B cell (primary cell): ENCODE measurements at regions not wholly inside any gene's neighbourhood (a gene's known extent, or its start where the extent isn't known, plus 50 kb on each side); places are given as distances from the start of the nearest gene placed in this dataset.

Source experiments
- CTCF ChIP-seq: fragments of 200-600 bp; IDR thresholded peaks from one replicate; pipeline ENCODE4 v1.8.0; 2022; ENCODE audit warnings: antibody characterized with exemption, mild to moderate bottlenecking
- EZH2 ChIP-seq: IDR thresholded peaks from 2 replicates; pipeline ENCODE4 v1.6.1; 2012; ENCODE audit warnings: borderline replicate concordance, low read depth, mild to moderate bottlenecking, moderate library complexity, low read length; ENCODE audit not compliant: insufficient read depth, poor library complexity, severe bottlenecking

GRCh38 chr18:77737405-77737804 is 487.8 kb downstream of the GALR1 start:
- TF ChIP-seq CTCF (no peak), EZH2 (no peak)
